HG03108 (cell line): ENCODE measurements at regions not wholly inside any gene's neighbourhood (a gene's known extent, or its start where the extent isn't known, plus 50 kb on each side); places are given as distances from the start of the nearest gene placed in this dataset.

Experiments used
- ATAC-seq: cut with Tn5 transposase; IDR thresholded peaks from one replicate; pipeline ENCODE4 v1.9.1; 2021; ENCODE audit warnings: moderate library complexity; ENCODE audit not compliant: unreplicated experiment

DNA sequence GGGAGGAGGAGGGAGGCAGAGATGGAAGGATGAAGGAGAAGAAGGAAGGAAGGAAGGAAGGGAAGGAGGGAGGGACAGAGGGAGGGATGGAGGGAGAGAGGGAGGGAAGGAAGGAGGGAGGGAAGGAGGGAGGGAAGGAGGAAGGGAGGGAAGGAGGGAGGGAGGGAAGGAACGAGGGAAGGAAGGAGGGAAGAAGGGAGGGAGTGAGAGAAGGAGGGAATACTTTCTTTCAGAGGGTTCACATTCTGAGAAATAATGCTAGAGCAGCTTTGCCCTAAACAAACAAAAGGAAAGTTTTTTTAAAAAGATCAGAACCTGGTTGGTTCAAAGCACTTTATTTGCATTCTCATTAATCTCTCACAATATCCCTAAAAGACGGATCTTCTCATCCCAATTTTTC lies 96.1 kb upstream of the NXT1 start:
- no peak for ATAC-seq

DNA sequence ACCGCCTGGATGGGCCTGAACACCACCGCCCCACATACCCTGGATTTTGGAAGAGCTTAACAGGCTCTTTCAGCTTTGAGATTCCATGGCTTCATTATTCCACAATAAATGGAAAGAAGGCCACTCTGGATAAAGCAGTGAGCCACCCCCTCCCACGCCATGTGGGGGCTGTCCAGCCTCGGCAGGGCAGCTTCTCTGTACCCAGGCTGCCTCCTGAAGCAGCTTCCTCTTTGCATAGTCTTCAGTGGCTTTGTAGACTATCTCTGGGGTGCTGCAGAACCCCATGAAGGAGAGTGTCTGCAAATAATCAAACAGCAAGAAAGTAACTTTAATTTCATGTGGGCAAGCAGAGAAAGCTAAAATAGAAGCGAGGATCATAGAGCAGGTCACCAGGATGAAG lies 96.6 kb upstream of the NXT1 start:
- no peak for ATAC-seq

- ATAC-seq, result no peak
These were observed 97.1 kb upstream of the NXT1 start for GRCh38 chr20:23253524-23253923.

GRCh38 chr20:23251779-23252178 lies 98.8 kb upstream of the NXT1 start:
- no peak for ATAC-seq

GRCh38 chr20:23249541-23249940 lies 101.0 kb upstream of the NXT1 start:
- no peak for ATAC-seq

DNA sequence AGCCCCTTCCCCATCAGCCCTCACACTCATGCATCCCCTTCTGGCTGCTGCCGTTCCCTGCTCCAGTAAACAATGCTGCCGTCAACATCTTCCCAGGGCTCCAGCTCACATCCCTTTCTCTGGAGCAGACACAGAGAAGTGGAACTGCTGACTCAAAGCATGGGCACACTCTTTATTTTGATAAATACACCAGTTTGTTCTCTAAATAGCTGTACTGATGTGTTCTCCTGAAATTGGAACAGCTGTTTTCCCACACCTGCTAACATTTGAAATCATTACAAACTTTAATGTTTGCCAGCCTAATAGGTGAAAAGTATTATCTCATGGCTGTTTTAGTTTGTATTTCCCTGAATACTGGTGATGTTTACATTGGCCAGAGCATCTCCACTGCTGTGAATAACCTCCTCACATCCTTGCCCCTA lies 102.1 kb upstream of the NXT1 start:
- ATAC-seq, result no peak

DNA sequence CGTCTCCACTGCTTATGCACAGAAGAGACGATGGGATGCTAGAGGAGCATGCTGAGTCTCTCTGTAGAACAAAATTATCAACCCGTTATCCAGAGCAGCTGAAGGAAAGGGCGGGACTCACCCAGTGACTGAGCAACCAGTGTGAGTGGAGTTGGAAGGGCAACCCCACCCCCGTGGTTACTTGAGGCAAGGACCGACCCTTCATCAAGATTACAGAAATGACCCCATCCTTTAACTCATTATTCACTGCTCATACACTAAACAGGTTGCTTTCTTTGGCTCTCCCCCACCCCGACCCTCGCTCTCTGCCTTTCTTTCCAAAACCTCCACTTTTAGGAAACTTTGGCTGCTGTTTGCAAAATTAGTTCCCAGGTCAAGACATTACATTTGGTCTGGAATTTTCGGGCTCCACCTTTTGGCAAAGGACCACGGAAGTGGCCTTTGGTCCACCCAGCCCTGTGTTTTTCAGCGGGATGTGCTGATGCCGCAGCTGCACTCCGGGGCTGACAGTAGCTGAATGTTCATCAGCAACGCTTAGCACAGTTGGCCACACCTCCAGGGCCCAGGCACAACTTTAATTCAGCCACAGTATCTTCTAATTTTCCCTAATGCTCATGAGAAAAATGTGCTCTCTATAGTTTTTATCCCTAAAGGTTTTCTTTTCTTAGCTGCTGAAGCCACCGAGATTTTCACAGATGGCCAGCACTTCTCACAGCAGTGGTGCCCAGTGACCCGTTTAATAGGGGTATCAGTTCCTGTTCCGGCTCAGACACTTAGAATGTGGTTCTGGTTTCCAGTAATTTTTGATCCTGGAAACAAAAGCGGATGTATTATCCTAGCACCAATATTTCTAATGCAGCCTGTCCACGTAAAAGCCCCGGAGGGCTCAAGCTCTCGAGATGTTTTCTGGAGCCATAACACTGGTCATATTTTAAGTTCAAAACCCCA lies 103.6 kb upstream of the NXT1 start:
- no peak for ATAC-seq

GRCh38 chr20:23245553-23246181 lies 104.9 kb upstream of the NXT1 start:
- peak; percentile 92 for ATAC-seq

DNA sequence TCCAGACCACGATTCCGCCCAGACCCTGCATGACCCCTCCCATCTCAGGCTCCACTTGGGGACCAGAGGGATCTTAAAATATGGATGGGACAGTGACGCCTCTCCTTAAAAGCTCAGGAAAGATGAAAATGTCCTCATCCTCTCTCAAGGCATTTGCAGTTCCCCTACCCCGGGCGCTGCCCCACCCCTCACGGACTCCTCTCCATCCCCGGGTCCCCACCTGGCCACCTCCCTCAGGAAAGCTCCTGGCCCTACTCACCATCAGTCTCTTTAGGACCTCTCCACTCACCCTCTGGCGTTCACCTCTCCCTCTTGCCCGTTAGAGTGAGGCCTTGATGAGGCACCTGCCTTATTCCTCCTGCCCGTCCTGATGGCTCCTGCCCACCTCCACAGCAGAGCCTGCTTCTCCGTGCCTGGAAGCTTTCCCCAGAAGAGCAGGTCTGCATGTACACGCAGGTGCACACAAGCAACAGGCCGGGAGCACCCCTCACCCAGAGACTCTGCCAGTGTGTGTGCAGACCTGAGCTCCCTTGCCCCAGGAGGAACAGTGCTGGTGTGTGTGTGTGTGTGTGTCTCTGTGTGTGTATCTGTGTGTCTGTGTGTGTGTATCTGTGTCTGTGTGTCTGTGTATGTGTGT lies 105.6 kb upstream of the NXT1 start:
- ATAC-seq, result no peak

DNA sequence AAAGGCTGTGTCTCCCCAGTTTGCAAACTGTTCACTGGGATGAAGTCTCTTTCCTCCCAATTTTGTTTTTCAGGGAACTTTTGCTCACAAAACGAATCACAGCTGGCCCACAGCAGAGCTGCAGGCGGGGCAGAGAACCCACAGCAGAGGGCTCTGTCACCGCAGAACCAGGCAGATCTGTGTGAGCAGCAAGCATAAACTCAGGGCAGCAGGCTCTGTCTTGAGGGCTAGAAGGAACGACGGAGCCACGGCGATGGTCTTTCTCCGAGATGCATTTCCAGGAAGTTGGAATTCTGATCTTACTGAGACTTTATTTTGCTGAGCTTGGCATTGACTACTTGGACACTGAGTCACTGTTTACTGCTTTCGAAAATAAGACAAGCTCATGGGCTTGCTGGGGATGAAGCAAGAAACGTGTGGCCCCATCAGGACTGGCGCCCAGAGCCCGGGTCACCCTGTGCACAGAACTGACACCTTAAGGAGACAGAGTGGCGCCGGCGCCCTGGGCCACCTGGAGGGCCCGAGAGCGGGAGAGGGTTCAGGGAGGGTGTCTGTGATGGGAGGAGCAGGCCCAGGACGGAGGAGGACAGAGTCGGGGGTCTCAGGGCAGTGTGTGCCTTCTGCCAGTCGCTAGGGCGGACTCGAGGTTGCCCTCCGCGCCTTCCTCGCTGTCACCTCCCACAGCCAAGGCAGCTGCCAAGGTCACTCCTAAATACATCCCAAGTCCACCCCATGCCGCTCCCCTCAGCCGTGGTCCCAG lies 106.3 kb upstream of the NXT1 start:
- ATAC-seq, result no peak

GRCh38 chr20:23243791-23244155 lies 106.8 kb upstream of the NXT1 start:
- no peak for ATAC-seq

DNA sequence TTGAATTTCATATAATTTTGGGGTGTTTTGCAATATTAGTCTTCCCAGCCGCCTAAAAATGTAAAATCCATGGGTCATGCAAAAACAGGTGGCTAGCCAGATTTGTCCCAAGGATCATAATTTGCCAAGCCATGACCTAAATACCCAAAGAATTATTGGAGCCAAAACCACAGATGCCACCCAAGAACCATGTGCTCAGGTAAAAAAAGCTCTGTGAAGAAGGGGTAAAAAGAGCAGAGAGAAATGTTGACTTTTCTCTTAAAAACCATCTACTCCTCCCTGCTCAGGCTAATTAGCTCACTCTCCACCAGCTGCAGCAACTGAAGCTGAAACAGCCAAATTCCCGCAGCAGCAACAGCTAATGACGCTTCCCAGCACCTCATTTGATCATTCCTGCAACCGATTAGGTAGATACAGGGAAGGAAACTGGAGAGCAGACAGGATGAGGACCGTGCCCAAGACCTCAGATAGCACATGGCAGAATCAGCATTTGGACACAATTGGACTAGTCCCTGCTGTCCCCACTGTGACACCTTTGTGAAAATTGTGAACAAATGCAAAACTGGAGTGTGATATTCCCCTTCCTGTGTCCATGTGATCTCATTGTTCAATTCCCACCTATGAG lies 107.9 kb upstream of the NXT1 start:
- ATAC-seq, result no peak

DNA sequence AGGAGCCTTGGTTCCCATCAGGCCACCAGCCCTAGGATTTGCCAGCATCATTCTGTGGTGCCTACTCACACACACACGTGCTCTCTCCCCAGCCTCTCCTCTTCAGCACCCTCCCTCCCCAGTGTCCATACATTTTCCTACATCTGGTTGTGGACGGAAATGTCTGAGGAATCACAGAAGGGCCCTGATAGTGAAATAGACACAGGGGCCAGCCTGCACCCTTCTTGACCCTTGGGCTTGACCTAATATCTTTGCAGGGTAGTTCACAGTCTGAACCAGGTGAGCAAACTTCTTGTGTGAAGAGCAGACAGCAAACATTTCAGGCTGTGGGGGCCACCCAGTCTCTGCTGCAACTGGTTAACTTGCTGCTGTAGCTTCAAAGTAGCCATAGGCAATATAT lies 108.5 kb upstream of the NXT1 start:
- ATAC-seq, result no peak

GRCh38 chr20:23241416-23241815 lies 109.2 kb upstream of the NXT1 start:
- ATAC-seq, result no peak

- no peak for ATAC-seq
These were observed 110.1 kb upstream of the NXT1 start for GRCh38 chr20:23240519-23240918.

DNA sequence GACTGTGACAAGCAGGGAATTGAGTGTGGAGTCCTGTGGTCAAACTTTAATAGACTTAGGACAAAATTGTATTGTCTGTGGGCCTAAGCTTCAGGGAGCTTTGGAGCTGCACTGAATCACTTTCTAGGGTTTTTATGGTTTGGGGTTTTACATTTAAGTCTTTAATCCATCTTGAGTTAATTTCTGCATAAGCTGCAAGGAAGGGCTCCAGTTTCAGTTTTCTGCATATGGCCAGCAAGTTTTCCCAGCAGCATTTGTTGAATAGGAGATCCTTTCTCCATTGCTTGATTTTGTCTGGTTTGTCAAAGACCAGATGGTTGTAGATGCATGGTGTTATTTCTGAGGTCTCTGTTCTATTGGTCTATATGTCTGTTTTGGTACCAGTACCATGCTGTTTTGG lies 113.4 kb upstream of the NXT1 start:
- ATAC-seq, result no peak

DNA sequence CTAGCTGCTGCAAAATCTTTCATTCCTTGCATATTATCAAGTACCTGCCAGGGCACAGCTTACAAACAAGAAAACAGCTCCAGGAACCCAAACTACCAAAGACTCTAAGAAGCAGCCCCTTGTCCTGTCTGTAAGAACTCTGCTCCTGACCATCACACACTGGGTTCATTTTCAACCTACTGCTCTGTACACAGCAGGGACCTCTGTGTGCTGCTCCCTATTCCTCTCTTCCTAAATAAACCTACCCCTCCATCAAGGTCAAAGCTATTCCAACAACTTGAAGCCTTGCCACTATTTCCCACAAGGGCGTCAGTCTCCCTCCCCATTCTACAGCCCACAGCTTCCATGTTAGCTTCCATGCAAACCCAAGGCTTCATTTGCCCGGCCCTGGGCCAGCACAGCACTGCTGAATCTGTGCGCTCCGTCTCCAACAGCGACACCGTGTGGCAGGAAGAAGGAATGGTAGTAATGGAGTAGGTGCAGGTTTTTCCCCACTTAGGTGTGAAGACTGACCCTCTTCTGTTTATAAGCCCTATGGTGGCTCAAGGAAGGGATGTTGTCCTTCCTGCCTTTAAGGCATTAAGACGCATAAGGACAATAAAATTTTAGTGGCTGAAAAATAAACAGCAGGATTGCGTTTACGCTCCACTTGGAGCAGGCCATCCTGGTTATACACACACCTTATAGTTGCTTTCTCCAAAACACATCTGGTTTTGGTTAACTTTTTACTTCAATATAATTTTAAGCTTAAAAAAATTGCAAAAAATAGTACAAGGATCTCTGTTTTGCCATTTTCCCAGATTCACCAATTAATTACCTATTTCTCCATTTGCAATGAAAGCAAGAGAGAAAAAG lies 115.2 kb upstream of the NXT1 start:
- no peak for ATAC-seq

DNA sequence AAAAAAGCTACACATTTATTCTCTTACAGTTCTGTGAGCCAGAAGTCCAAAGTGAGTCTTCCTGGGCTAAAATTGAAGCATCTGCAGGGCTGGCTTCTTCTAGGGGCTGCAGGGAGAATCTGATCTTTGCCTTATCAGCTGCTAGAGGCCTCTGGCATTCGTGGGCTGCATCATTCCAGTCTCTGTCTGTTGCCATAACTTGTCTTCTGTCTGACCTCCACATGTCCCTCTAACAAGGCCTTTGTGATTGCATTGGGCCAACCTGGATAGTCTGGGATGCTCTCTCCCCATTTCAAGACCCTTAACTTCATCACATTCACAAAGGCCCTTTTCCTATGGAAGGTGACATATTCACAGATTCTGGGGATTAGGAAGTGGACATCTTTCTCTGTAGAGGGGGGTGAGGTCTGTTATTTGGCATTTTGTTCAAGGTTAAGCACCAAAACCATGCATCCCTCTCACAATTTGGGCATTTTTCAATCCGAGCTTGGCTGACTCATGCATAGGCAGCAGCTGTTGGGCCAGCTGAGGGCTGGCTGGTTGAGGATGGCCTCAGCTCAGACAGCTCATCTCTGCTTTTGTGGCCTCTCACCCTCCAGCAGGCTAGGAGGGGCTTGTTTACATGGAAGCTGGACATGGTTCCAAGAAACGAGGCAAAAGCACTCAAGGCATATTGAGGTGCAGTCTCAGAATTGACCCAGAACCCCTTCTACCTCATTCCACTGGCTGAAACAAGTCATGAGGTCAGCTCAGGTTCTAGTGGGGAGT lies 116.1 kb upstream of the NXT1 start:
- no peak for ATAC-seq

DNA sequence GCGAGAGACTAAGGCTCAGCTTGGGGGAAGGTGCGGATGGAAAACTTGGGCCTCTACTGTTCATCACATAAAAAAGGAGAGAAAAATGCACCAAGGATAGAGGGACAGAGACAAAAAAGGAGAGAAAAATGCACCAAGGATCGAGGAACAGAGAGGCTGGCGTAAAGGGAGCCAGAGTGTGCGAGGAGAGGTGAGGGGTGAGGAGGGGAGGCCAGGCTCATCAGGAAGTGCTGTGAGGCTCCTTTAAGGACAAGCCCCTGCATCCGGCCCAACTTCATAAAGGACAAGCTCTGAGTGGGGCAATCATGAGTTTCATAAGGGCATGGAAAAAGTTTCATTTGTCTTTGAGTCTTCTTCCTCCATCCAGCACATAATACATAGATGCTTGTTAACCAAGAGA lies 117.2 kb upstream of the NXT1 start:
- ATAC-seq, result no peak
